ENCODE measurements at regions not wholly inside any gene's neighbourhood (a gene's known extent, or its start where the extent isn't known, plus 50 kb on each side); places are given as distances from the start of the nearest gene placed in this dataset.

- DNase-seq (ENCODE audit: low spot score): no peak
Observed at GRCh38 chr1:87682565-87682964, 353.9 kb downstream of the LMO4 start.

GRCh38 chr1:87683196-87683956 lies 354.7 kb downstream of the LMO4 start:
- DNase-seq (ENCODE audit: low spot score): no peak

DNA sequence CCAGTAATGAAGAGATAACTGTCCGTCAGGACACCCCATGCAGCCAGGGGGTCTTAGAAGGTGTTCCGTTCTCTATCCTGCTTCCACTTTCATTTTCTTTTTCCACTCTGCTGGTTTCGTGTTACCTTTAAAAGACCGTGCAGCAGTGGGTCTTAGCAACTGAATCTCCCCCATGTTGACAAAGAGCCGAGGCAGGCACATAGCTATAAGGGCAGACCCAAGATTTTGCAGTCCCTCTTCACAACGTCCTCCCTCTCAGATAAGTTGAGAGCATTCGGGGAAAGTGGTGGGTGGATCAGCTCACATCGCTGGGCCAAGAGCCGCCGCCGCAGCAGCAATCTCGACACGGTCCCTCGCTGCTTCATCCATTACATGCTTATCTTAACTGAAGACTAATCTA lies 355.5 kb downstream of the LMO4 start:
- no peak for DNase-seq (ENCODE audit: low spot score)

DNA sequence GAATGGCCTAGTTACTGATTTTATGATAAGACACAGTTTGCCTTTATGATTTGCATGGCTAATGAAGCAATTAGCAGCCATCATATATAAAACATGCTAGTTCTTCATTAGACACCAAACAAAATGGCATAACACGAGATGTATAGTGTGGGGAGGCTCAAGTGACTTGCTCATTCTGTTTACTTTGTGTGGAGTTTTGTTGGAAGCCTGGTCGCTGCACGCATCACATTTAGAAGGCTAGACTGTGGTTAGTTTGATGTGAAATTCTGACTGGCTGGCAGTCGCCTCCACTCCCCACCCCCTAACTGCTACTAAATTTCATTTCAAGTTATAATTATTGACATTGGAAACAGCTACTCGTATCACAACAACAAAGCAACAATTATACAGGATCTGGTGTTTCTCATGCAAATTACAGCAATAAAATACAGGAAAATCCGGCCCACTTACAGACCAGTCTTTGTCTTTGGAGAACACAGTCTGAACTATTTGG lies 356.1 kb downstream of the LMO4 start:
- no peak for DNase-seq (ENCODE audit: low spot score)

GRCh38 chr1:87685311-87686135 lies 356.8 kb downstream of the LMO4 start:
- no peak for DNase-seq (ENCODE audit: low spot score)

GRCh38 chr1:87686136-87686495 lies 357.4 kb downstream of the LMO4 start:
- no peak for DNase-seq (ENCODE audit: low spot score)

GRCh38 chr1:87686671-87687070 lies 358.0 kb downstream of the LMO4 start:
- no peak for DNase-seq (ENCODE audit: low spot score)

- no peak for DNase-seq (ENCODE audit: low spot score)
Observed at GRCh38 chr1:87688136-87688535, 359.5 kb downstream of the LMO4 start.

- no peak for DNase-seq (ENCODE audit: low spot score)
Observed at GRCh38 chr1:87689487-87689886, 360.8 kb downstream of the LMO4 start.

GRCh38 chr1:87696483-87696882 lies 367.8 kb downstream of the LMO4 start:
- DNase-seq (ENCODE audit: low spot score): no peak

- DNase-seq (ENCODE audit: low spot score): no peak
Observed at GRCh38 chr1:87702455-87702854, 373.8 kb downstream of the LMO4 start.

DNA sequence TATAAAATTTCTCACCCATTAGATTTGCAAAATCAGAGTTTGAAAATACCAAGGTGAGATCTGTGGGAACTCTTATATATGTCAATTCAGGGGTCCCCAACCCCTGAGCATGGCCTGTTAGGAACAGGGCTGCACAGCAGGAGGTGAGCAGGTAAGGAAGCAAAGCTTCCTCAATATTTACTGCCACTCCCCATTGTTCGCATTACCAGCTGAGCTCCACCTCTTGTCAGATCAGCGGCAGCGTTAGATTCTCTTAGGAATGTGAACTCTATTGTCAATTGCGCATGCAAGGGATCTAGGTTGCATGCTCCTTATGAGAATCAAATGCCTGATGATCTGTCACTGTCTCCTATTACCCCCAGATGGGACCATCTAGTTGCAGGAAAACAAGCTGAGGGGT lies 376.6 kb downstream of the LMO4 start:
- DNase-seq (ENCODE audit: low spot score): no peak

DNA sequence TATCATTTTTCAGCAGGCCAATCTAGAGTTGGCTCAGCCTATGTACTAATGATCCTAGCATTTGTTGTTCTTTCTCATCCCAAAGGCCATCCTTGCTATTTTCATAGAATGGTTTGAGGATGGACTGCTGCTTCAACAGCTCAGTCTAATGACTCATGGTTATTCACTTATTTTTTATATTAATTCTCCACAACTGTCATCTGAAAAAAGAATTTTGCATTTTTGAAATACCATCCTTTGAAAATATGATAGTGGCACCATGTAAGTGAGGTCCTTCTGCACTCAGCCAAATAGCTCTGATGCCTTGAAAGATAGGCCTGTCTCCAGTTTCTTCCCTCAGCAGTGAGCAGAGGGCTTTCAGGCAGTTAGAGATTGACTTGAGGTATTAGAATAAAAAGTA lies 377.5 kb downstream of the LMO4 start:
- no peak for DNase-seq (ENCODE audit: low spot score)

GRCh38 chr1:87706779-87707228 lies 378.1 kb downstream of the LMO4 start:
- no peak for DNase-seq (ENCODE audit: low spot score)

DNA sequence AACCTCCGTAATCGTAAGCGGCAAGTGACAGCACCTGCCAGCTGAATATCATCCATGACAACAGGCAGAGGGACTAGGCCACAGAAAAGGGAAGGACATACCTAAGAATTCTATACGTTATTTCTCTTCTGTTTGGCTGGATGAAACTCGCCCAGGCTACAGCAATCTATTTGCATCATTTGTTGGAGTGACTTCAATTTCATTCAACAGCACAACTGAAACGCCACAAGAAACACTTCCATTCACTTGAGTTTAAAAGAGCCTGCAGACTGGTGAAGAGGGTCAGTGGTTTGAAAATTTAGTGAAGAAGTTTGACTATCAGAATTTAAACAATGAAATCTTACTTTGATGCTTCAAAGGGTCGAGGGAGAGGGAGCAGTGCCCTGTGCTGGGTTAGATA lies 378.7 kb downstream of the LMO4 start:
- no peak for DNase-seq (ENCODE audit: low spot score)

- DNase-seq (ENCODE audit: low spot score): no peak
Observed at GRCh38 chr1:87712261-87713010, 383.8 kb downstream of the LMO4 start.

GRCh38 chr1:87714278-87714677 lies 385.6 kb downstream of the LMO4 start:
- no peak for DNase-seq (ENCODE audit: low spot score)

DNA sequence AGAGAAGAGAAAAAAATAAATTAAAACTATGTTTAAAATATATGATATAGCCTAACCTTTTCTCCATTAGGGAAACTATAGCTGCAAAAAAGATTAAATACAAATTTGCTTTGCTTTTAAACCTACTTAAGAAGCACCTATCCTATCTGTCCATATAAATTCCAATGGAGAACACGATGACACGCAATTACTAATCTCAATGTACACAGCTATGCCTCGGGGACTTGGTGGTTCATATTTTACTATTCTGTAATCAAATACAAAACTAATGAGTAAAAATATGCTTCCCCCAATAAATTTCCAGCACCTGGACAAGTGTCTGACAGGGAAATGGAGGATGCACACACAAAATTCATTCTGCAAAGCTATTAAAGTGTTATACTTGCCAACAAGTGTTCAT lies 386.4 kb downstream of the LMO4 start:
- DNase-seq (ENCODE audit: low spot score): no peak

- no peak for DNase-seq (ENCODE audit: low spot score)
Observed at GRCh38 chr1:87715471-87715870, 386.8 kb downstream of the LMO4 start.

DNA sequence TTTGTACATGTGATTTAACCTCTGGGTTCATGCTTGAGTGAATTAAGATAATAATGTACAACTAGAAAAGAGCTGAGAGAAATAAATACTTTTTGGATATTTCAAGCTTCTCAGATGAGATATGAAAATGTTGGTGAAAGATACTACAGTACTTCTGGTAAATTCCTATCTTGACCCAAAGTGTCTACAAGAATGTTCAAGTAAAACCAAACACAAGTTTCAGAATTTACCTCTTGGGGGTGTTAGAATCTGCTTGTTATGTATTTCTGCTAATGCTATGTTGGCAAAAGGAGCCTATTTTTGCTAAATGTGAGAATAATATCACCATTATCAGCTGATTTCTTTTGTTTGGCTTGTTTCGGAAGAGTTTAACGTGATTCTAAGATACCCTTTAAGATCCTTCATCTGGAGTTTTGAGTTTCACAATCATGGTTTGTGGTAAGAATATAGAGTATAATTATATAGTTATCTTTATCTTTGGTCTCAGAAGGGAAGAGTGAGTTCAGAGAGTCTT lies 388.5 kb downstream of the LMO4 start:
- DNase-seq (ENCODE audit: low spot score): no peak

GRCh38 chr1:87718241-87718950 lies 389.7 kb downstream of the LMO4 start:
- no peak for DNase-seq (ENCODE audit: low spot score)

DNA sequence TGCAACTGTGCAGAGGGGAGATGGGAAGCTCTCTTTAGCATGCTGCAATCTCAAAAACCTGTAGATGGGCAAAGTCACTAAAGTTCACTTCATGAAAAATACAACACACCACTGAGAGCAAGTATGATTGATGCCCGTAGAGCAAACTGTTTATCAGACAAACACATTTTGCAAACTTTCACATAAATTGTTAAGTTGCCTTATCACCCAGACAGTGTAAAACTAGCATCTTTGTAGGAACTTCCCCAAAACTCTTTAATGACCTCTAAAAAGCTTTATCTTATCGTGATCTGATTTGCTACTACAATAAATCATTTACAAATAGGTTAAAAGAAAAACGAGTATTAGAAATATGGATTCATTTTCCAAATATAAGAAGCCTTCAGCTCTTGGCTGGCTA lies 391.0 kb downstream of the LMO4 start:
- no peak for DNase-seq (ENCODE audit: low spot score)
